ENCODE measurements at regions not wholly inside any gene's neighbourhood (a gene's known extent, or its start where the extent isn't known, plus 50 kb on each side); places are given as distances from the start of the nearest gene placed in this dataset.

DNA sequence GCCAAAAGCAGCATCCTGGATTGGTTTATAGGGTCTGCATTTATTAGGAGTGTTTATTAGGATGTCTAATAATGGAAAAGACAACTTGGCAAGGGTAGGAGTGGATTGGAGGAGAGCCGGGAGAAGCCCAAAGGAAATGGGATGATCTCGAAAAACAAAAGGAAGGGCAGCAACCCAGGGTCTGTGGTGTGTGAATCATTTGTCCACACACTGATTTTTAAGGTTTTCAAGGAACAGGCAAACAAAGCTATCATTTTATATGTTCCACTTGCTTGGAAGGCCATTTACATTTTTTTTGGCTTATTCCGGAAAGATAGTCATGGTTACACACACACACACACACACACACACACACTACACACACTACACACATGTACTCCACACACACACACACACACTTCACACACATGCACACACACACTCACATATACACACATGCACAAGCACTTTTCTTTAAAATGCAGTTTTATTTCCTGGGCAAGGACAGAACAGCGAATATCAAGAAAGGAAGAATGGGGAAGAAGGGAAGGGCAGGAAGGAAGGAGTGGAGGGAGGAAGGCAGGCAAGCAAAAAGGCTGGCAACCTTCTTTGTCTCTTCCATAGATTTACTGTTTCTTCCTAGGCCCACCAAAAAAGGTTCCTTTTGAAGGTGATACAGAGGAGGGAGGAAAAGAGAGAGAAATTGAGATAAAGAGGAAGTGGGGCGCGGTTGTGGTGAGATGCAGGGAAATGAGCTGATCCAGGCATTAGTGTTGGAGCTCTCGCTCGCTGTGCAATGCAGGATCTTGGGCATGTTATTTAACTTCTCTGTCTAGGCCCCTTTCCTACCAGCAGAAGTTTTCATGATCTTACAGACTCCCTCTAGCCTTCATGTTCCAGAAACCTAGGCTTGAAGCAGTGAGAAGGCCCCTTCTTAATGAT is 88.6 kb upstream of the MAML3 start:
- Histone ChIP-seq H3K36me3 (ENCODE audit: control insufficient read depth, insufficient read depth, low read length) (no peaks in the 10 kb centered on the region), H3K27me3 (ENCODE audit: control insufficient read depth, insufficient read depth, low read length) (no peaks in the 10 kb centered on the region), H3K4me1 (ENCODE audit: control insufficient read depth, insufficient read depth, low read length) (no peaks in the 10 kb centered on the region), H3K27ac (ENCODE audit: low read length) (no peak overlapping the region), H3K9me3 (ENCODE audit: control insufficient read depth, insufficient read depth, low read depth, low read length) (no peaks in the 10 kb centered on the region), H3K4me3 (ENCODE audit: low read depth in 2 of 2, low read length in 2 of 2) (no peak overlapping the region)
- in situ Hi-C loops (cut with HindIII; ENCODE audit: low pct_unique_long_range_greater_than_20kb, low sequenced_read_pairs) = no loop called here
- ChIA-PET POLR2A (no interaction called here), CTCF (no interaction called here)
- intact Hi-C loops (cut with micrococcal nuclease; ENCODE audit: unreplicated experiment) = no loop called here
- ATAC-seq (no peak), DNase-seq (ENCODE audit: low read depth, low spot score) (no peak)
- no TSS peak for BruUV-seq (replicated peaks)
- TF ChIP-seq, protein P1, sequence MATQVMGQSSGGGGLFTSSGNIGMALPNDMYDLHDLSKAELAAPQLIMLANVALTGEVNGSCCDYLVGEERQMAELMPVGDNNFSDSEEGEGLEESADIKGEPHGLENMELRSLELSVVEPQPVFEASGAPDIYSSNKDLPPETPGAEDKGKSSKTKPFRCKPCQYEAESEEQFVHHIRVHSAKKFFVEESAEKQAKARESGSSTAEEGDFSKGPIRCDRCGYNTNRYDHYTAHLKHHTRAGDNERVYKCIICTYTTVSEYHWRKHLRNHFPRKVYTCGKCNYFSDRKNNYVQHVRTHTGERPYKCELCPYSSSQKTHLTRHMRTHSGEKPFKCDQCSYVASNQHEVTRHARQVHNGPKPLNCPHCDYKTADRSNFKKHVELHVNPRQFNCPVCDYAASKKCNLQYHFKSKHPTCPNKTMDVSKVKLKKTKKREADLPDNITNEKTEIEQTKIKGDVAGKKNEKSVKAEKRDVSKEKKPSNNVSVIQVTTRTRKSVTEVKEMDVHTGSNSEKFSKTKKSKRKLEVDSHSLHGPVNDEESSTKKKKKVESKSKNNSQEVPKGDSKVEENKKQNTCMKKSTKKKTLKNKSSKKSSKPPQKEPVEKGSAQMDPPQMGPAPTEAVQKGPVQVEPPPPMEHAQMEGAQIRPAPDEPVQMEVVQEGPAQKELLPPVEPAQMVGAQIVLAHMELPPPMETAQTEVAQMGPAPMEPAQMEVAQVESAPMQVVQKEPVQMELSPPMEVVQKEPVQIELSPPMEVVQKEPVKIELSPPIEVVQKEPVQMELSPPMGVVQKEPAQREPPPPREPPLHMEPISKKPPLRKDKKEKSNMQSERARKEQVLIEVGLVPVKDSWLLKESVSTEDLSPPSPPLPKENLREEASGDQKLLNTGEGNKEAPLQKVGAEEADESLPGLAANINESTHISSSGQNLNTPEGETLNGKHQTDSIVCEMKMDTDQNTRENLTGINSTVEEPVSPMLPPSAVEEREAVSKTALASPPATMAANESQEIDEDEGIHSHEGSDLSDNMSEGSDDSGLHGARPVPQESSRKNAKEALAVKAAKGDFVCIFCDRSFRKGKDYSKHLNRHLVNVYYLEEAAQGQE (IDR thresholded peaks at IDR 0.05; ENCODE audit: insufficient read depth in 1 of 2, low read depth in 2 of 2, low read length in 1 of 2) = no peak
- no peak for TF ChIP-seq TCF7L2 (IDR thresholded peaks at IDR 0.05; ENCODE audit: low read depth, low read length)
- TF ChIP-seq, protein P2, sequence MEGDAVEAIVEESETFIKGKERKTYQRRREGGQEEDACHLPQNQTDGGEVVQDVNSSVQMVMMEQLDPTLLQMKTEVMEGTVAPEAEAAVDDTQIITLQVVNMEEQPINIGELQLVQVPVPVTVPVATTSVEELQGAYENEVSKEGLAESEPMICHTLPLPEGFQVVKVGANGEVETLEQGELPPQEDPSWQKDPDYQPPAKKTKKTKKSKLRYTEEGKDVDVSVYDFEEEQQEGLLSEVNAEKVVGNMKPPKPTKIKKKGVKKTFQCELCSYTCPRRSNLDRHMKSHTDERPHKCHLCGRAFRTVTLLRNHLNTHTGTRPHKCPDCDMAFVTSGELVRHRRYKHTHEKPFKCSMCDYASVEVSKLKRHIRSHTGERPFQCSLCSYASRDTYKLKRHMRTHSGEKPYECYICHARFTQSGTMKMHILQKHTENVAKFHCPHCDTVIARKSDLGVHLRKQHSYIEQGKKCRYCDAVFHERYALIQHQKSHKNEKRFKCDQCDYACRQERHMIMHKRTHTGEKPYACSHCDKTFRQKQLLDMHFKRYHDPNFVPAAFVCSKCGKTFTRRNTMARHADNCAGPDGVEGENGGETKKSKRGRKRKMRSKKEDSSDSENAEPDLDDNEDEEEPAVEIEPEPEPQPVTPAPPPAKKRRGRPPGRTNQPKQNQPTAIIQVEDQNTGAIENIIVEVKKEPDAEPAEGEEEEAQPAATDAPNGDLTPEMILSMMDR (IDR thresholded peaks at IDR 0.05) = no peak
- no peak for TF ChIP-seq POLR2AphosphoS5 (IDR thresholded peaks at IDR 0.05; ENCODE audit: low read depth, low read length)
- no peak for TF ChIP-seq SIN3A (IDR thresholded peaks at IDR 0.05; ENCODE audit: borderline replicate concordance, insufficient read depth, low read depth, low read length)

DNA sequence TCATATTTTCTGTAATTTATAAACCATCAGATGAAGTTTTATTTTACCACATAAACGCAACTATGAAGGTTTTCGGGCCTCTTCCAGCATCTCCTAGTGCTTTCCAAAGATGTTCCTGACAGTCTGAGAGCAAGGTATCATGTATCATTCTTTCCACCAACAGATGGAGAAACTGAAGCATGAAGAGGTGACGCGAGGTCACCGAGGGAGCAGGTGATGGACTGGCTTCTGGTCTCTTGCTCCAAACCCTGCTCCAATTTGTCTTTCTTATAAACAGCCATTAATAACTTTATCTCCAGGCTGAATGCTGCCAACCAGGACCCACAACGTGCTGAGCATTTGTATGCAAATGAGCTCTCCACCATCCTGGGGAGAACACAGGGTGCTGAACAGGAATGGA is 86.3 kb upstream of the MAML3 start:
- intact Hi-C loops (cut with micrococcal nuclease; ENCODE audit: unreplicated experiment) = no loop called here
- no peaks in the 10 kb centered on the region for H3K36me3 ChIP-seq (ENCODE audit: control insufficient read depth, insufficient read depth, low read length)
- DNase-seq (ENCODE audit: low read depth, low spot score) (no peak), ATAC-seq (no peak)
- BruUV-seq (replicated peaks) = no TSS peak
- H3K27ac ChIP-seq (ENCODE audit: low read length) = no peak overlapping the region
- ChIA-PET POLR2A (no interaction called here), CTCF (no interaction called here)
- TF ChIP-seq, protein P2 (IDR thresholded peaks at IDR 0.05) = no peak
- TF ChIP-seq TCF7L2 (IDR thresholded peaks at IDR 0.05; ENCODE audit: low read depth, low read length) (no peak), SIN3A (IDR thresholded peaks at IDR 0.05; ENCODE audit: borderline replicate concordance, insufficient read depth, low read depth, low read length) (no peak), POLR2AphosphoS5 (IDR thresholded peaks at IDR 0.05; ENCODE audit: low read depth, low read length) (no peak)
- TF ChIP-seq, protein P1 (IDR thresholded peaks at IDR 0.05; ENCODE audit: insufficient read depth in 1 of 2, low read depth in 2 of 2, low read length in 1 of 2) = no peak
- no peaks in the 10 kb centered on the region; the same call in 1 of the 2 replicates for H3K4me1 ChIP-seq (ENCODE audit: control insufficient read depth, insufficient read depth, low read length)
- H3K4me3 ChIP-seq (ENCODE audit: low read depth in 2 of 2, low read length in 2 of 2) = no peak overlapping the region
- no peaks in the 10 kb centered on the region for H3K9me3 ChIP-seq (ENCODE audit: control insufficient read depth, insufficient read depth, low read depth, low read length)
- in situ Hi-C loops (cut with HindIII; ENCODE audit: low pct_unique_long_range_greater_than_20kb, low sequenced_read_pairs) = no loop called here
- H3K27me3 ChIP-seq (ENCODE audit: control insufficient read depth, insufficient read depth, low read length) = no peaks in the 10 kb centered on the region
